ENCODE measurements at regions not wholly inside any gene's neighbourhood (a gene's known extent, or its start where the extent isn't known, plus 50 kb on each side); places are given as distances from the start of the nearest gene placed in this dataset.

DNA sequence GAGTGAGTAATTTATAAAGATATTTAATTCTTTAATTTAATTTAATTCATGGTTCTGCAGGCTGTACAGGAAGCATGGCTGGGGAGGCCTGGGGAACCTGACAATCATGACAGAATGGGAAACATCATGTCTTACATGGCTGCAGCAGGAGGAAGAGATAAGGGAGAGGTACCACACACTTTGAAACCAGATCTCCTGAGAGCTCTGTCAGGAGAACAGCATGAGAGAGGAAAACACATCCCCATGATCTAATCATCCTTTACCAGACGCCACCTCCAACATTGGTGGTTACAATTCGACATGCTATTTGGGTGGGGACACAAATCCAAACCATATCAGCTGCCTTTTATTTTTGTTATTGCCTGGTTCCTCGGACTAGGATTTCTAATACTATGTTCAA lies 928.6 kb downstream of the TMEM121 start:
- TF ChIP-seq, protein P1, sequence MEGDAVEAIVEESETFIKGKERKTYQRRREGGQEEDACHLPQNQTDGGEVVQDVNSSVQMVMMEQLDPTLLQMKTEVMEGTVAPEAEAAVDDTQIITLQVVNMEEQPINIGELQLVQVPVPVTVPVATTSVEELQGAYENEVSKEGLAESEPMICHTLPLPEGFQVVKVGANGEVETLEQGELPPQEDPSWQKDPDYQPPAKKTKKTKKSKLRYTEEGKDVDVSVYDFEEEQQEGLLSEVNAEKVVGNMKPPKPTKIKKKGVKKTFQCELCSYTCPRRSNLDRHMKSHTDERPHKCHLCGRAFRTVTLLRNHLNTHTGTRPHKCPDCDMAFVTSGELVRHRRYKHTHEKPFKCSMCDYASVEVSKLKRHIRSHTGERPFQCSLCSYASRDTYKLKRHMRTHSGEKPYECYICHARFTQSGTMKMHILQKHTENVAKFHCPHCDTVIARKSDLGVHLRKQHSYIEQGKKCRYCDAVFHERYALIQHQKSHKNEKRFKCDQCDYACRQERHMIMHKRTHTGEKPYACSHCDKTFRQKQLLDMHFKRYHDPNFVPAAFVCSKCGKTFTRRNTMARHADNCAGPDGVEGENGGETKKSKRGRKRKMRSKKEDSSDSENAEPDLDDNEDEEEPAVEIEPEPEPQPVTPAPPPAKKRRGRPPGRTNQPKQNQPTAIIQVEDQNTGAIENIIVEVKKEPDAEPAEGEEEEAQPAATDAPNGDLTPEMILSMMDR (conservative IDR thresholded peaks at IDR 0.05; ENCODE audit: low read depth in 2 of 2), result no peak
- TF ChIP-seq EZH2 (IDR thresholded peaks at IDR 0.05; ENCODE audit: low read depth, unreplicated experiment) (no peak), NANOG (IDR thresholded peaks at IDR 0.05; ENCODE audit: borderline replicate concordance) (no peak), POLR2AphosphoS5 (IDR thresholded peaks at IDR 0.05; ENCODE audit: low read depth) (no peak), CREB1 (CRISPR knock-in tag; IDR thresholded peaks at IDR 0.05; ENCODE audit: low read depth) (no peak), JUNB (IDR thresholded peaks at IDR 0.05; ENCODE audit: unreplicated experiment) (no peak), EZH2phosphoT487 (IDR thresholded peaks at IDR 0.05; ENCODE audit: unreplicated experiment) (no peak), ZNF114 (CRISPR knock-in tag; IDR thresholded peaks at IDR 0.05) (no peak), ZNF331 (CRISPR knock-in tag; IDR thresholded peaks at IDR 0.05; ENCODE audit: low read depth) (no peak)
- TF ChIP-seq, protein P2, sequence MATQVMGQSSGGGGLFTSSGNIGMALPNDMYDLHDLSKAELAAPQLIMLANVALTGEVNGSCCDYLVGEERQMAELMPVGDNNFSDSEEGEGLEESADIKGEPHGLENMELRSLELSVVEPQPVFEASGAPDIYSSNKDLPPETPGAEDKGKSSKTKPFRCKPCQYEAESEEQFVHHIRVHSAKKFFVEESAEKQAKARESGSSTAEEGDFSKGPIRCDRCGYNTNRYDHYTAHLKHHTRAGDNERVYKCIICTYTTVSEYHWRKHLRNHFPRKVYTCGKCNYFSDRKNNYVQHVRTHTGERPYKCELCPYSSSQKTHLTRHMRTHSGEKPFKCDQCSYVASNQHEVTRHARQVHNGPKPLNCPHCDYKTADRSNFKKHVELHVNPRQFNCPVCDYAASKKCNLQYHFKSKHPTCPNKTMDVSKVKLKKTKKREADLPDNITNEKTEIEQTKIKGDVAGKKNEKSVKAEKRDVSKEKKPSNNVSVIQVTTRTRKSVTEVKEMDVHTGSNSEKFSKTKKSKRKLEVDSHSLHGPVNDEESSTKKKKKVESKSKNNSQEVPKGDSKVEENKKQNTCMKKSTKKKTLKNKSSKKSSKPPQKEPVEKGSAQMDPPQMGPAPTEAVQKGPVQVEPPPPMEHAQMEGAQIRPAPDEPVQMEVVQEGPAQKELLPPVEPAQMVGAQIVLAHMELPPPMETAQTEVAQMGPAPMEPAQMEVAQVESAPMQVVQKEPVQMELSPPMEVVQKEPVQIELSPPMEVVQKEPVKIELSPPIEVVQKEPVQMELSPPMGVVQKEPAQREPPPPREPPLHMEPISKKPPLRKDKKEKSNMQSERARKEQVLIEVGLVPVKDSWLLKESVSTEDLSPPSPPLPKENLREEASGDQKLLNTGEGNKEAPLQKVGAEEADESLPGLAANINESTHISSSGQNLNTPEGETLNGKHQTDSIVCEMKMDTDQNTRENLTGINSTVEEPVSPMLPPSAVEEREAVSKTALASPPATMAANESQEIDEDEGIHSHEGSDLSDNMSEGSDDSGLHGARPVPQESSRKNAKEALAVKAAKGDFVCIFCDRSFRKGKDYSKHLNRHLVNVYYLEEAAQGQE (IDR thresholded peaks at IDR 0.05; ENCODE audit: unreplicated experiment), result no peak
- TF ChIP-seq, protein P3, sequence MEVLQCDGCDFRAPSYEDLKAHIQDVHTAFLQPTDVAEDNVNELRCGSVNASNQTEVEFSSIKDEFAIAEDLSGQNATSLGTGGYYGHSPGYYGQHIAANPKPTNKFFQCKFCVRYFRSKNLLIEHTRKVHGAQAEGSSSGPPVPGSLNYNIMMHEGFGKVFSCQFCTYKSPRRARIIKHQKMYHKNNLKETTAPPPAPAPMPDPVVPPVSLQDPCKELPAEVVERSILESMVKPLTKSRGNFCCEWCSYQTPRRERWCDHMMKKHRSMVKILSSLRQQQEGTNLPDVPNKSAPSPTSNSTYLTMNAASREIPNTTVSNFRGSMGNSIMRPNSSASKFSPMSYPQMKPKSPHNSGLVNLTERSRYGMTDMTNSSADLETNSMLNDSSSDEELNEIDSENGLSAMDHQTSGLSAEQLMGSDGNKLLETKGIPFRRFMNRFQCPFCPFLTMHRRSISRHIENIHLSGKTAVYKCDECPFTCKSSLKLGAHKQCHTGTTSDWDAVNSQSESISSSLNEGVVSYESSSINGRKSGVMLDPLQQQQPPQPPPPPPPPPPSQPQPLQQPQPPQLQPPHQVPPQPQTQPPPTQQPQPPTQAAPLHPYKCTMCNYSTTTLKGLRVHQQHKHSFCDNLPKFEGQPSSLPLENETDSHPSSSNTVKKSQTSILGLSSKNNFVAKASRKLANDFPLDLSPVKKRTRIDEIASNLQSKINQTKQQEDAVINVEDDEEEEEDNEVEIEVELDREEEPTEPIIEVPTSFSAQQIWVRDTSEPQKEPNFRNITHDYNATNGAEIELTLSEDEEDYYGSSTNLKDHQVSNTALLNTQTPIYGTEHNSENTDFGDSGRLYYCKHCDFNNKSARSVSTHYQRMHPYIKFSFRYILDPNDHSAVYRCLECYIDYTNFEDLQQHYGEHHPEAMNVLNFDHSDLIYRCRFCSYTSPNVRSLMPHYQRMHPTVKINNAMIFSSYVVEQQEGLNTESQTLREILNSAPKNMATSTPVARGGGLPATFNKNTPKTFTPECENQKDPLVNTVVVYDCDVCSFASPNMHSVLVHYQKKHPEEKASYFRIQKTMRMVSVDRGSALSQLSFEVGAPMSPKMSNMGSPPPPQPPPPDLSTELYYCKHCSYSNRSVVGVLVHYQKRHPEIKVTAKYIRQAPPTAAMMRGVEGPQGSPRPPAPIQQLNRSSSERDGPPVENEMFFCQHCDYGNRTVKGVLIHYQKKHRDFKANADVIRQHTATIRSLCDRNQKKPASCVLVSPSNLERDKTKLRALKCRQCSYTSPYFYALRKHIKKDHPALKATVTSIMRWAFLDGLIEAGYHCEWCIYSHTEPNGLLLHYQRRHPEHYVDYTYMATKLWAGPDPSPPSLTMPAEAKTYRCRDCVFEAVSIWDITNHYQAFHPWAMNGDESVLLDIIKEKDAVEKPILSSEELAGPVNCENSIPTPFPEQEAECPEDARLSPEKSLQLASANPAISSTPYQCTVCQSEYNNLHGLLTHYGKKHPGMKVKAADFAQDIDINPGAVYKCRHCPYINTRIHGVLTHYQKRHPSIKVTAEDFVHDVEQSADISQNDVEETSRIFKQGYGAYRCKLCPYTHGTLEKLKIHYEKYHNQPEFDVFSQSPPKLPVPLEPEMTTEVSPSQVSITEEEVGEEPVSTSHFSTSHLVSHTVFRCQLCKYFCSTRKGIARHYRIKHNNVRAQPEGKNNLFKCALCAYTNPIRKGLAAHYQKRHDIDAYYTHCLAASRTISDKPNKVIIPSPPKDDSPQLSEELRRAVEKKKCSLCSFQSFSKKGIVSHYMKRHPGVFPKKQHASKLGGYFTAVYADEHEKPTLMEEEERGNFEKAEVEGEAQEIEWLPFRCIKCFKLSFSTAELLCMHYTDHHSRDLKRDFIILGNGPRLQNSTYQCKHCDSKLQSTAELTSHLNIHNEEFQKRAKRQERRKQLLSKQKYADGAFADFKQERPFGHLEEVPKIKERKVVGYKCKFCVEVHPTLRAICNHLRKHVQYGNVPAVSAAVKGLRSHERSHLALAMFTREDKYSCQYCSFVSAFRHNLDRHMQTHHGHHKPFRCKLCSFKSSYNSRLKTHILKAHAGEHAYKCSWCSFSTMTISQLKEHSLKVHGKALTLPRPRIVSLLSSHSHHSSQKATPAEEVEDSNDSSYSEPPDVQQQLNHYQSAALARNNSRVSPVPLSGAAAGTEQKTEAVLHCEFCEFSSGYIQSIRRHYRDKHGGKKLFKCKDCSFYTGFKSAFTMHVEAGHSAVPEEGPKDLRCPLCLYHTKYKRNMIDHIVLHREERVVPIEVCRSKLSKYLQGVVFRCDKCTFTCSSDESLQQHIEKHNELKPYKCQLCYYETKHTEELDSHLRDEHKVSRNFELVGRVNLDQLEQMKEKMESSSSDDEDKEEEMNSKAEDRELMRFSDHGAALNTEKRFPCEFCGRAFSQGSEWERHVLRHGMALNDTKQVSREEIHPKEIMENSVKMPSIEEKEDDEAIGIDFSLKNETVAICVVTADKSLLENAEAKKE (CRISPR knock-in tag; IDR thresholded peaks at IDR 0.05), result no peak
- TF ChIP-seq, protein P4, sequence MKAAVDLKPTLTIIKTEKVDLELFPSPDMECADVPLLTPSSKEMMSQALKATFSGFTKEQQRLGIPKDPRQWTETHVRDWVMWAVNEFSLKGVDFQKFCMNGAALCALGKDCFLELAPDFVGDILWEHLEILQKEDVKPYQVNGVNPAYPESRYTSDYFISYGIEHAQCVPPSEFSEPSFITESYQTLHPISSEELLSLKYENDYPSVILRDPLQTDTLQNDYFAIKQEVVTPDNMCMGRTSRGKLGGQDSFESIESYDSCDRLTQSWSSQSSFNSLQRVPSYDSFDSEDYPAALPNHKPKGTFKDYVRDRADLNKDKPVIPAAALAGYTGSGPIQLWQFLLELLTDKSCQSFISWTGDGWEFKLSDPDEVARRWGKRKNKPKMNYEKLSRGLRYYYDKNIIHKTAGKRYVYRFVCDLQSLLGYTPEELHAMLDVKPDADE (IDR thresholded peaks at IDR 0.05), result no peak
